ENCODE measurements at regions not wholly inside any gene's neighbourhood (a gene's known extent, or its start where the extent isn't known, plus 50 kb on each side); places are given as distances from the start of the nearest gene placed in this dataset.

DNA sequence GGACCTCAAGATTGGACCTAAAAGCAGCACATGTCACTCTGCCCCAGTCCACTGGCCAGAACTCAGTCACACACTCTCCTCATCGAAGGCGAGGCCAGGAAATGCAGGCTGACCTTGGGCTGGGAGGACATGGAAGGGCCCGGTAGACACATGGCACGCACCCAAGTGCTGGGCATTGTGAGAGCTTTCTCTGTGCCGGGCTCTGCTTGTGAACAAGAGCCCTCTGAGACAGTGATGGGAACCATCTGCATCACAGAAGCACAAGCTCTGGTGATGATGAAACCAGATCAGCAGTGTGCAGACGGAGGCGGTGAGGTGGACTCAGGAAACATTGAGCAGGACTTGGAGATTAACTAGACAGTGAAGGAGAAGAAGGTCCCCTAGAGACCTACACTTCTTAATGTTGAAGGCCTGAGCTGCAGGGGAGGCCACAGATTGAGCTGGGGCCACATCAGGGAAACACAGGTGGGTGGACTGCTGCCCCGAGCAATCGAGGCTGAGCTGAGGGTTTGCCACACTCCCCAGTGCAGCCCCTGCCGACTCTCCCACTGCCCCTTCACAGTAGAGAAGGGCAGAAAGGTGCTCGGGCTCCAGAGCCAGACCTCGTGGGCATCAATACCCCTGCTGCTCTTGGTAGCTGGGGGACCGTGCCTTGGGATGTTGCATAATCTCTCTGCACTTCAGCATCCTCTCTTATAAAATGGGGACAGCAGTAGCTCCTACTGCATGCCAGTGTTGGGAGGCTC lies 1460.5 kb downstream of the TBC1D22A start (continued):
- no peak for TF ChIP-seq ZNF558 (tag by site-specific recombination; IDR thresholded peaks at IDR 0.05)

- ChIA-PET CTCF (interaction anchor here (0.6 to 0.8 kb wide), 2 partner anchors 10 to 17 kb away, joined by 3 read pairs; no protein-coding TSS in a partner anchor), POLR2A (no interaction called here)
- TF ChIP-seq ZBTB6 (tag by site-specific recombination; IDR thresholded peaks at IDR 0.05) (no peak), ZNF777 (tag by site-specific recombination; IDR thresholded peaks at IDR 0.05; ENCODE audit: borderline replicate concordance) (no peak), ZNF48 (tag by site-specific recombination; IDR thresholded peaks at IDR 0.05) (no peak), PRDM1 (tag by site-specific recombination; IDR thresholded peaks at IDR 0.05) (no peak), ZNF324 (tag by site-specific recombination; IDR thresholded peaks at IDR 0.05) (no peak), ZNF23 (tag by site-specific recombination; IDR thresholded peaks at IDR 0.05; ENCODE audit: borderline replicate concordance) (no peak), ZNF792 (tag by site-specific recombination; IDR thresholded peaks at IDR 0.05) (no peak), ZNF221 (tag by site-specific recombination; IDR thresholded peaks at IDR 0.05; ENCODE audit: borderline replicate concordance) (no peak), ZNF529 (tag by site-specific recombination; IDR thresholded peaks at IDR 0.05; ENCODE audit: insufficient replicate concordance) (no peak), ZNF394 (tag by site-specific recombination; IDR thresholded peaks at IDR 0.05; ENCODE audit: borderline replicate concordance) (no peak), ZBTB44 (tag by site-specific recombination; IDR thresholded peaks at IDR 0.05) (no peak), ZNF121 (tag by site-specific recombination; IDR thresholded peaks at IDR 0.05) (no peak)
Observed at GRCh38 chr22:48218889-48219420, 1456.5 kb downstream of the TBC1D22A start.

DNA sequence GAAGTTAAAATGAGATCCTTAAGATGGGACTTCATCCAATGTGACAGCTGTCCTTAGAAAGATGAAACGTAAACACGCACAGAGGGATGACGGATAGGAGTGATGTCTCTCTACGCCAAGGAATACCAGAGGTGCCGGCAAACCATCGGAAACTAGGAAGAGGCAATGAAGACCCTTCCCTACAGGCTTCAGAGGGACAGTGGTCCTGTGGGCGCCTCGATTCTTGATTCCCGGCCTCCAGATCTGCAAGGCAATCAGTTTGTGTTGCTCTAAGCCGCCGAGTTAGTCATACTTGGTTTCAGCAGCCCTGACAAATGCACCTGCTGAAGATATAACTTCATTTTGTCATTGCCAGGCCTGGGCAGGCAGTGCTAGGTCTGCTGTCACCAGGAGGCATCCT lies 1455.1 kb downstream of the TBC1D22A start:
- Histone ChIP-seq H3K4me3 (ENCODE audit: low read depth, low read length) (no peak overlapping the region), H3K9me3 (ENCODE audit: control insufficient read depth, insufficient read depth, low read depth, low read length) (no peaks in the 10 kb centered on the region; the same call in 1 of the 2 replicates), H3K36me3 (ENCODE audit: control insufficient read depth in 2 of 2, insufficient read depth in 1 of 2, low read length in 2 of 2) (no peaks in the 10 kb centered on the region), H3K27ac (ENCODE audit: extremely low read depth, low read depth, low read length) (no peak overlapping the region), H3K4me1 (ENCODE audit: control insufficient read depth, insufficient read depth, low read length) (no peaks in the 10 kb centered on the region)
- TF ChIP-seq SP3 (tag by site-specific recombination; IDR thresholded peaks at IDR 0.05) (no peak), ZNF423 (tag by site-specific recombination; IDR thresholded peaks at IDR 0.05) (no peak), ZNF580 (tag by site-specific recombination; IDR thresholded peaks at IDR 0.05) (no peak), KLF7 (tag by site-specific recombination; IDR thresholded peaks at IDR 0.05; ENCODE audit: borderline replicate concordance) (no peak), TRIM28 (IDR thresholded peaks at IDR 0.05; ENCODE audit: borderline replicate concordance, low read length) (no peak), ZNF768 (tag by site-specific recombination; IDR thresholded peaks at IDR 0.05) (no peak), ZNF670 (tag by site-specific recombination; IDR thresholded peaks at IDR 0.05; ENCODE audit: low read depth) (no peak), IKZF3 (tag by site-specific recombination; IDR thresholded peaks at IDR 0.05) (no peak)
- TF ChIP-seq, protein P1, sequence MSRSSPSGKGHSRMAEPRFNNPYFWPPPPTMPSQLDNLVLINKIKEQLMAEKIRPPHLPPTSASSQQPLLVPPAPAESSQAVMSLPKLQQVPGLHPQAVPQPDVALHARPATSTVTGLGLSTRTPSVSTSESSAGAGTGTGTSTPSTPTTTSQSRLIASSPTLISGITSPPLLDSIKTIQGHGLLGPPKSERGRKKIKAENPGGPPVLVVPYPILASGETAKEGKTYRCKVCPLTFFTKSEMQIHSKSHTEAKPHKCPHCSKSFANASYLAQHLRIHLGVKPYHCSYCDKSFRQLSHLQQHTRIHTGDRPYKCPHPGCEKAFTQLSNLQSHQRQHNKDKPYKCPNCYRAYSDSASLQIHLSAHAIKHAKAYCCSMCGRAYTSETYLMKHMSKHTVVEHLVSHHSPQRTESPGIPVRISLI (tag by site-specific recombination; IDR thresholded peaks at IDR 0.05) = no peak
- TF ChIP-seq, protein P2, sequence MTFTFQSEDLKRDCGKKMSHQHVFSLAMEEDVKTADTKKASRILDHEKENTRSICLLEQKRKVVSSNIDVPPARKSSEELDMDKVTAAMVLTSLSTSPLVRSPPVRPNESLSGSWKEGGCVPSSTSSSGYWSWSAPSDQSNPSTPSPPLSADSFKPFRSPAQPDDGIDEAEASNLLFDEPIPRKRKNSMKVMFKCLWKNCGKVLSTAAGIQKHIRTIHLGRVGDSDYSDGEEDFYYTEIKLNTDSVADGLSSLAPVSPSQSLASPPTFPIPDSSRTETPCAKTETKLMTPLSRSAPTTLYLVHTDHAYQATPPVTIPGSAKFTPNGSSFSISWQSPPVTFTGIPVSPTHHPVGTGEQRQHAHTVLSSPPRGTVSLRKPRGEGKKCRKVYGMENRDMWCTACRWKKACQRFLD (tag by site-specific recombination; IDR thresholded peaks at IDR 0.05) = no peak
- ChIA-PET POLR2A (no interaction called here), CTCF (no interaction called here)

More at GRCh38 chr22:48218889-48219420, 1456.5 kb downstream of the TBC1D22A start:
- H3K9me3 ChIP-seq (ENCODE audit: control insufficient read depth, insufficient read depth, low read depth, low read length) = no peaks in the 10 kb centered on the region; the same call in 1 of the 2 replicates
- H3K36me3 ChIP-seq (ENCODE audit: control insufficient read depth in 2 of 2, insufficient read depth in 1 of 2, low read length in 2 of 2) = no peaks in the 10 kb centered on the region
- no peak overlapping the region for H3K4me3 ChIP-seq (ENCODE audit: low read depth, low read length)
- H3K4me1 ChIP-seq (ENCODE audit: control insufficient read depth, insufficient read depth, low read length) = no peaks in the 10 kb centered on the region
- H3K27ac ChIP-seq (ENCODE audit: extremely low read depth, low read depth, low read length) = no peak overlapping the region
